Stimulated activated CD8-positive, alpha-beta memory T cell treated with anti-CD3 and anti-CD28 coated beads, Interleukin-15, amount 100 ng/mL, for 48 hours (primary cell): ENCODE measurements at regions not wholly inside any gene's neighbourhood (a gene's known extent, or its start where the extent isn't known, plus 50 kb on each side); places are given as distances from the start of the nearest gene placed in this dataset.
A peak's percentile ranks its signal among the peaks of the same experiment; 100 is the strongest.
"Not testable (repeated sequence)": the region's sequence is repeated elsewhere in the genome, so short reads cannot be mapped to it uniquely, and the experiment has no call there.

Source experiments
- DNase-seq, 2 donors: peaks; one replicate each; pipeline ENCODE4 v3.0.0-alpha.2; 2020; ENCODE audit warnings: low read depth in 2 of 2

DNA sequence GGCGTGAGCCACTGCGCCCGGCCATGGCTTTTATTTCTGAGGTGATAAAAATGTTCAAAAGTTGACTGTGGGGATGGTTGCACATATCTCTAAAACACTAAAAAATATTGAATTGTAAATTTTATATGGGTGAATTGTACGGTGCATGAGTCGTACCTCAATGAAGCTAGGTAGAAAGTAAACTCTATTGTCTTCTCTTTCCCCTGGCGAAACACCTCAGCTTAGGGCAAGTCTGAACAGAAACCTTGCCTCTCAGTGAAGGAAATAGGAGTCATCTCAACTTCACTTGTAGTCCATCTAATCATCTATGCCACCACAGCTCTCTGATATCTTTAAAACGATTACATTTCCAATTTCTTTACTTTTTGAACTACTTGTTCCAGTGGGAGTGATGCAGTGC is 309.6 kb downstream of the SPATA31A1 start:
- DNase-seq: not testable (repeated sequence)

DNA sequence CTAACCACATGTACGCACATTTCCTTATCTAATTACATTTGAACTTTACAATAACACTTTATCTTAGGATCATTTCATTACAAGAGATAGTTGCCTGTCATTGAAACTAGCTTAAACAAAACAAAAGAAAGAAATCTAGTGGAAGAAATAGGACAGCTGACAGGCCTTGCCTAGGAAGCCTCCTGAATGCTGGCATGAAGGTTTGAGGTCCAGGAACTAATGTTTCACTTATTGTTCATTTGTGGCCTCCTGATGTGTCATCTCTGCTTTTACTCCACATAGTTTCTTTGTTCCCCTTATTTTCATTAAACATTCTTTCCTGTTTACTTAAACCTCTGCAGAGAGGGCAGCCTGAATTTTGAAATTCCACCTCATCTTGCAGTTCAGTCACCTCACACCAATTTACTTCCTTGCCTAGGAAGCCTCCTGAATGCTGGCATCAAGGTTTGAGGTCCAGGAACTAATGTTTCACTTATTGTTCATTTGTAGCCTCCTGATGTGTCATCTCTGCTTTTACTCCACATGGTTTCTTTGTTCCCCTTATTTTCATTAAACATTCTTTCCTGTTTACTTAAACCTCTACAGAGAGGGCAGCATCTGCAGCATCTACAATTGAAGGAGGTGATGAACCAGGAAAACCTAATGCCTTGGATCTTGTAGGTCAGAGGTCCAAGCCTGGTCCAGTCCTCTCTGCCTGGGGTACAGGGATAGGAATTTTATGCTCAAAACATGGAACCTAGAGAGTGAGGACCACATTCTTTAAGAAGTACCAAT is 319.2 kb downstream of the SPATA31A1 start:
- not testable (repeated sequence) for DNase-seq

DNA sequence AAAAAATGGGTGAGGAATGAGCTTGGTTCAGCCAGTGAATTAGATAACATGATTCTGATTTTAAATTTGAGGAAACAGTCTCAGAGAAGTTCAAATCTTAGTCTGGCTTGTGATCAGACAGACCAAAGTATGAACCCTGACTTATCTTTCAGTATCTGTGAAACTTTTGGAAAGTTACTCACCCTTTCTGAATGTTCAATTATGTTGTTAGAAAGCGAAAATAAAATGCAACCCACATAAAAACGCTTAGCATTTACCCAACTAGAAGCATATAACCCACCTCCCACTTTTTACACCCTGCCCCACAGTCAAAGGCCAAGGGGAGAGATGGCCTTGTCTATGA is 319.7 kb downstream of the SPATA31A1 start:
- DNase-seq: not testable (repeated sequence)

DNA sequence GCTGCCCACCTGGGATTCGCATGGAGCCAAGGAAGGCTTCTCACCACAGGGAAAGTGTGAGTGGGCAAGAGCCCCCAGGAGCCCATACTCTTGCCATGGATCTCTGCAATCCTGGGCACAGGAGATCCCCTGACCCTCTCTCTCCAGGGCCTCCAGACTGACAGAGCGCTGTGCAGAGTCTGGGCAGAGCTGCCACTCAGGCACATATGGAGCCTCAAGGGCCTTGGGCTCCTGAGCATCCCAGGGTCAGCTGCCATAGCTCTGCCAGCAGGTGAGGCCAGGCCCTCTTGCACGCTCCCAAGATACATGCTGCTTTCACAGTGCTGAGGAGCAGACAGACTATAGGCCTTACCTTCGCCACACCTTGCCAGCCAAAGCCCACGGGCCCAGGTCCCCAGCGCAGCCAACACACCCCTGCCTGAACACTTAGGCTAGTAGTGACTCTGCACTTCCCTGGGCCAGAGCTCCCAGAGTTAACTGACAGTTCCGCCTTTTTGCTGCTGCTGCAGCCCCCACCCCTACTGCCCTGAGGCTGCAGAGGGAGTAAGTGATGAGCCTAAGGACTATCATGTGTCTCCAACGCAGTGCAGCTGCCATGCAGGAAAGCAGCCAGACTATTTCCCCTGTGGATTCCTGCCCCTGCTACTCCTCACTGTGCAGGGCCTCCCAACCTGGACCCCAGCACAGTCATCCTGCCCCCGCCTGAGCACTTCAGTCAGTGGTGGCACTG is 323.2 kb downstream of the SPATA31A1 start:
- not testable (repeated sequence) for DNase-seq

DNA sequence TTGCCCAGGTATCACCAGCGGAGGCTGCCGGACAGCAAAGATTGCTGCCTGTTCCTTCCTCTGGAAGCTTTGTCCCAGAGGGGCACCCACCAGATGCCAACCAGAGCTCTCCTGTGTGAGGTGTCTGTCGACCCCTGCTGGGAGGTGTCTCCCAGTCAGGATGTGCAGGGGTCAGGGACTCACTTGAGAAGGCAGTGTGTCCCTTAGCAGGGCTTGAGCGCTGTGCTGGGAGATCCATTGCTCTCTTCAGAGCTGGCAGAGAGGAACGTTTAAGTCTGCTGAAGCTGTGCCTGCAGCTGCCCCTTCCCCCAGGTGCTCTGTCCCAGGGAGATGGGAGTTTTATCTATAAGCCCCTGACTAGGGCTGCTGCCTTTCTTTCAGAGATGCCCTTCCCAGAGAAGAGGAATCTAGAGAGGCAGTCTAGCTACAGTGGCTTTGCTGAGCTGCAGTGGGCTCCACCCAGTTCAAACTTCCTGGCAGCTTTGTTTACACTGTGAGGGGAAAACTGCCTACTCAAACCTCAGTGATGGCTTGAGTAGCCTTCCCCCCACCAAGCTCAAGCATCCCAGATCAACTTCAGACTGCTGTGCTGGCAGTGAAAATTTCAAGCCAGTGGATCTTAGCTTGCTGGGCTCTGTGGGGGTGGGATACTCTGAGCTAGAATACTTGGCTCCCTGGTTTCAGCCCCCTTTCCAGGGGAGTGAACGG is 325.4 kb downstream of the SPATA31A1 start:
- not testable (repeated sequence) for DNase-seq

DNA sequence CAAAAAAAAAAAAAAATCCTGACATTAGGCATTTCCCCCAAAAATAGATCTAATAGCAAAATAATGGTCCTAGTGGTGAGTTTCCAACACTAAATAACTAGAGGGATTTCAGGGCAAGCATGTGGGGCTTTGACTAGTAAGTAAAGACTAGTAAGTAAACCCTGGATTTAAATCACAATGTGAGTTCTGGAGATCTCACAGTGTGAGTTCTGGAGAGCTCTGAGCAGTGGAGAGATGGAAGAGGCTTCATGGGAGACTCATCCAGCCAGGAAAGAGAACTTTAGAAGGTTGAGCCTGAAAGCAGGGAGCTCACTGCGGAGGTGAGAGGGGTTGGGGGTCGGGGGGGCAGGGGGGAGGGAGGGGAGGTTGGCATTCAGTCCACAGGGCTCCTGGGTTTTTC is 373.4 kb downstream of the SPATA31A1 start:
- DNase-seq: not testable (repeated sequence)

DNA sequence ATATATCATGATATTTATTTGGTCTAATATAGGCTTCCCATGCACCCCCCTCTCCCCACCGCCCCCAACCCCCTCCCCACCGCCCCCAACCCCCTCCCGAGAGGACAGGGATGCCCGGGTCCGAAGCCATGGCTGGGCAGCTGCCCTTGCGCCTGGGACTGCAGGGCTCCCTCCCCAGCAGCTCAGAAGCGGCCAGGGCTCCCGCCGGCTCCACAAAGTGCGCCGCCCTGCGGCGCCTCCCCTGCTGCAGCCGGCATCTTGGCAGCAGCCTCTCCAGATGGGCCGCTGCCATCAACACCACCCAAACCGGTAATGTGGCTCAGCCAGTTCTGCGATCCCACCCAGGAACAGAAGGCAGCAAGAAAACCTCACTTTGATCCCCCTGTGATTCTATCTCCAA is 389.4 kb downstream of the SPATA31A1 start:
- DNase-seq: not testable (repeated sequence)

DNA sequence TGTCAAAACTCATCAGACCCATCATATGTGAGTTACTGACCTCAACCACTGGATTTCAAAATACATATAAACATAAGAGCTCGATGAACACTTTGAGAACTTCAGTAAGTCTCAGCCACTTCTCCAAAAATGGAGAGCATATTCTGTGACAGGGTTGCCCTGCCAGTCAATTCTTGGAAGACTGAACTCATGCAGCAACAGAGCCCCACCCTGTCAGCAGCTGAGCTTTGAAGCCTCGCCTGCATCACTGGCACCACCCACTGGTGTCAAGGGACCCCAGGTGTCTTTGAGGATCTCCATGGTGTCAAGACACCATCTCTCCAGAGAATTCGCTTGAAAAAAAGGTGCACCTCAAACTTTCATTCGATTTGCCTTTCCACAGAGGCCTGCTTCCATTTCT is 420.1 kb downstream of the SPATA31A1 start:
- DNase-seq: not testable (repeated sequence)

DNA sequence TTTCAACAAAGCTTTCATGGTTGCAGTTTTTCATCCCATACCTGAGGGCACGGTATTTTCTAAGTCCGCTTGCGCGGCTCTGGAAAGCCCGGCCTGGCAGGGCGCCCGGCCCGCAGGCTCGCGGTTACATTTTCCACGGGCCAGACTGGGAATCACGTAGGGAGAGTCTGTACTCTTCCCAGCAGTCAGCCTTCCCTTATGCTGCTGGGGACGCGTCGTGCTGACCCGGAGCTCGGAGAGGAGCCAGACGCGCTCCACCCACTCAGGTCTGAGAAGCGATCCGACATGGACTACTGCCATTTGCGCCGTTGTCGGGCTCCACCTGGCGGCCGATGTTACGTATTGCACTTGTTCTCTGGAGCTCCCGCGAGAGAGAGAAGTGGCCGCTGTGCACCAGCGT is 435.9 kb downstream of the SPATA31A1 start:
- not testable (repeated sequence) for DNase-seq

DNA sequence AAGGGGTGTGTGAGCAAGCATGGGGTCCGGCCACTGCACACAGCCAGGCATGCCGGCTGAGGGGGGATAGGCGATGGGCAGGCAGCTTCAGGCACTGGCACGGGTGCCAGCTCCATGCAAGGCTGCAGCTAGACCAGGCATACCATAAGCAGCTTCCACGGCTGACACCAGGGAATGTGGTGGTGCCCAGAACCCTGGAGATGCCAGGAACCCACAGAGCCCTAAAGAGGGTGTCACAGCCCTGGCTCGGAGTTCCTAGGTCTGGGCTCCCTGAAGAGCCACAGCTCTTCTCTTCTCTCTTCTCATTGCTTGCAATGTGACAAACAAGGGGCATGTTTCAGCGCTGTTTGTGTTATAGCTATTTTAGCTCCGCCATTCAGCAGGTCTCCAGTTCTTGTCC is 442.5 kb downstream of the SPATA31A1 start:
- DNase-seq: not testable (repeated sequence)

DNA sequence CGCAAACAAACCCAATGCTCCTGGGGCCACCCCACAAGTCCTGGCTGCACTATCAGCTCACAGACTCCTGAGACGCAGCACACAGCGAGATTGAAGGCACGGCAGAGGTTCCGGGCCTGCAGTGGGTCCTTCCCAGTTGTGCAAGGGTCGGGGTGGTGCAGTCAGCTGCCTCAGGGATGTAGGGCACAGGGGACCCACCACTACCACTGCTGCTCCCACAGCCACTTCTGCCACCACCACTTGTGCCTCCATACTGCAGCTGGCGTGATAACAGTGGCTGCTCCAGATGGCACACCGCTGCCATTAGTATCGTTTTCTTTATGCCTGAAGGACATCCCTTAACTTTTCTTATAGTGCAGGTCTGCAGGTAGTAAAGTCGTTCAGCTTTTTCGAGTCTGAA is 443.8 kb downstream of the SPATA31A1 start:
- not testable (repeated sequence) for DNase-seq

DNA sequence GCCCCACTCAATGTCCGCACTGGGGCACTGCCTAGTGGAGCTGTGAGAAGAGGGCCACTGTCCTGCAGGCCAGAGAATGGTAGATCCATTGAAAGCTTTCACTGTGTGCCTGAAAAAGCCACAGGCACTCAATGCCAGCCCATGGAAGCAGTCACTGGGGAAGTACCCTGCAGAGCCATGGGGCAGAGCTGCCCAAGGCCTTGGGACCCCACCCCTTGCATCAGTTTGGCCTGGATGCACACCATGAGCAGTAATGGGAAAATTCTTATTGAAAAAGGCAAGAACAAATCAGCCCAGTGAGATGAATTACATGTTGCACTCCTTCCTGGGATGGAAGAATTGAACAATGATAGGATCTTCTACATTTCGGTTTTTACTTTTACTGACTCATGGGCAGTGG is 447.1 kb downstream of the SPATA31A1 start:
- DNase-seq: not testable (repeated sequence)

DNA sequence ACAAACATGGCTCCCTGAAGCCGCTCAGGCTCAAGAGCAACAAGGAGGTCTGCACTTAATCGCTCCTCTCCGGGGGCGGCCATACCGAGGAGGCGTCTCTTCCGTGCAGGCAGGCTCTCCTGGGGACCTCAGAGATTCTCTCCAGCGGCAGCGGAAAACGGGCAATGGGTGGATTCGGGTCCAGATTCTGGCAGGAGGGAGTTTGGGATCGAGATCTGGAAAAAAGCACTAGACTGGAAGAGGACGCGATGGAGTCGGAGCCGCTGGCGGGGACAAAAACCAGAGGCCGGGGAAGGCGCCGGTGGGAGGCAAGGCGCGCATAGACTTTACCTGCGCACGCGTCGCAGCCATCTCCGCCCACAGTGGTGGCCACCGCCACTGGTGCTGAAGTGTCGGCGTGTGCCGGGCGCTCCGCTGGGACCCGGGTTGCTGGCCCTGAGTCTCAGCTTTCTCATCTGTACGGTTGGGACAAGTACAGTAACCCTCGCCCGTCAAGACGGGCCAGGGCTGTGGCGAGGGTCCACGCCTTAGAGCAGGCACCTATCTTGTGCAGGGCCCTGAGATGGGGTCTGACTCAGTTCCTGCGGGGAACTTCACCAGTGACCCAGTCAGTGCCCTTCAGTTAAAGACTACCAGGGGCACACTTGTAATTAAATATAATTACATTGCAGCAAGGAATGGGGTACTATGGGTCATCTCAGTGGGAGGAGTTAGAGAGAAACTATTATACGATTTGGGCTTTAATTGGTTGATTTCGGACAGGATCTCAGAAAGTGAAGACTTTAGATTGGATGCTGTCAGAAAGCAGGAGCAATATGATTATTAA is 454.1 kb downstream of the SPATA31A1 start:
- peak; percentile 28 to 32 for DNase-seq

DNA sequence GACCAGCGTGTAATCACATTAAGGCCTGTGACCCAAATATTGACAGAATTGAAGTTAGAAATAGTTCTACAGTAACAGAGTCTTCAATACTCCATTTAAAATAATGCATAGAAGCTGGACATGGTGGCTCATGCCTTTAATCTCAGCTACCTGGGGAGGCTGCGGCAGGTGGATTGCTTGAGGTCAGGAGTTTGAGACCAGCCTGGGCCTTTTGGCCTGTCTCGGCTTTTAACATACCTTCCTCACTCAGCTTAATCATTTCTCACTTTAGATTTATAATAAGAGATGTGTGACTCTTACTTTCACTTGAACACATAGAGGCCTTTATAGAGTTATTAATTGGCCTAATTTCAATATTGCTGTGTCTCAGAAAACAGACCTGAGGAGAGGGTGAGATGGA is 454.9 kb downstream of the SPATA31A1 start:
- DNase-seq: not testable (repeated sequence)

DNA sequence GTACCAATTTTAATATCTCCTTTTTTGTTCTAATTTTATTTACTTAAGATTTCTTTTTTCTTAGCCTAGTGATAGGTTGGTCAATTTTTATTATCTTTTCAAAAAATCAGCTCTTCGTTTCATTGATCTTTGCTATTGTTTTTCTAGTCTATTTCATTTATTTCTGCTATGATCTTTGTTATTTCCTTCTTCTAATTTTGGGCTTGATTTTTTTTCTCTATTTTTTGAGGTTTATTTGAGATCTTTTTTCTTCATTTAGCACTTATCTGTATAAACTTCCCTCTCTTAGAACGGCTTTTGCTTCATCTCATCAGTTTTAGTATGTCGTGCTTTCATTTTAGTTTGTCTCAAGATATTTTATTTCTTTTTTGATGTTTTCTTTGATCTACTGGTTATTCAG is 456.1 kb downstream of the SPATA31A1 start:
- not testable (repeated sequence) for DNase-seq

DNA sequence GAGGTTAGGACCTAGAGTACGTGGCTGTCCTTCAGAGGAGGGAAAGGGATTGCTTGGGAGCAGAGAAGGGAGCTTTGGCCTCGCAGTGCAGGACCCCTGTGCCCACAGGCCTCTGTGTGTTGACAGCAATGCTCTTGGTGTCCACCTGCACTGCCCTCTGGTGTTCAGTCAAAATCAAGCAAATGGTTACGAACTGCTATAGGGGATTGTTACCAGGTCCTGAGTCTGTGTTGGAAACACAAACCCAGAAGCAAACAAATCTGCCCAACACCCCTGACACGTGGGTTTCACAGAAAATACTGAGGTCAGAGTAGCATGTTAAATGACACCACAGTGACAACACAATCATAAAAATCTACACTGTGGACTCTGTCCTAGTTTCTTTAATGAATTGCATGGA is 473.0 kb downstream of the SPATA31A1 start:
- DNase-seq: not testable (repeated sequence)
